H9 (cell line): ENCODE measurements at regions not wholly inside any gene's neighbourhood (a gene's known extent, or its start where the extent isn't known, plus 50 kb on each side); places are given as distances from the start of the nearest gene placed in this dataset.

ENCODE experiments used
- DNase-seq: peaks from one replicate; pipeline ENCODE4 v3.0.0-alpha.2; 2017
- H2AFZ ChIP-seq: one replicate; pipeline ENCODE4 v1.6.1; 2013; ENCODE audit warnings: mild to moderate bottlenecking, low read length, control low read depth, moderate library complexity
- H2AK5ac ChIP-seq: 2 replicates; pipeline ENCODE4 v1.6.1; 2013; ENCODE audit warnings: low read length, control low read depth, mixed read lengths; ENCODE audit not compliant: insufficient read length
- H2BK120ac ChIP-seq: one replicate; pipeline ENCODE4 v1.6.1; 2013; ENCODE audit warnings: low read depth, mild to moderate bottlenecking, low read length, control low read depth, inconsistent platforms; ENCODE audit not compliant: poor library complexity, severe bottlenecking
- H2BK12ac ChIP-seq: 2 replicates; pipeline ENCODE4 v1.6.1; 2013; ENCODE audit warnings: low read length, control low read depth, mixed read lengths, low read depth; ENCODE audit not compliant: insufficient read length
- H2BK15ac ChIP-seq: 2 replicates; pipeline ENCODE4 v1.6.1; 2013; ENCODE audit warnings: low read depth, low read length, control low read depth
- H2BK20ac ChIP-seq: one replicate; pipeline ENCODE4 v1.6.1; 2013; ENCODE audit warnings: low read depth, mild to moderate bottlenecking, low read length, control low read depth, inconsistent platforms; ENCODE audit not compliant: poor library complexity, severe bottlenecking
- H2BK5ac ChIP-seq: 2 replicates; pipeline ENCODE4 v1.6.1; 2013; ENCODE audit warnings: low read length, control low read depth, mixed read lengths; ENCODE audit not compliant: insufficient read length
- H3K14ac ChIP-seq: 2 replicates; pipeline ENCODE4 v1.6.1; 2013; ENCODE audit warnings: low read length, control low read depth; ENCODE audit not compliant: insufficient read depth
- H3K18ac ChIP-seq: 2 replicates; pipeline ENCODE4 v1.6.1; 2013; ENCODE audit warnings: low read depth, mild to moderate bottlenecking, mixed read lengths, low read length, control low read depth; ENCODE audit not compliant: insufficient read length
- H3K23ac ChIP-seq: 2 replicates; pipeline ENCODE4 v1.6.1; 2013; ENCODE audit warnings: low read length, control low read depth, mixed read lengths, low read depth; ENCODE audit not compliant: insufficient read length
- H3K23me2 ChIP-seq: 2 replicates; pipeline ENCODE4 v1.6.1; 2013; ENCODE audit warnings: low read depth, mild to moderate bottlenecking, mixed read lengths, low read length, control low read depth; ENCODE audit not compliant: insufficient read length, poor library complexity, severe bottlenecking
- H3K27ac ChIP-seq: 2 replicates; pipeline ENCODE4 v1.5.1; 2013; ENCODE audit warnings: low read length, control low read depth, mixed read lengths, low read depth; ENCODE audit not compliant: insufficient read length
- H3K27me3 ChIP-seq: 2 replicates; pipeline ENCODE4 v1.6.1; 2013; ENCODE audit warnings: low read length, control low read depth, inconsistent platforms; ENCODE audit not compliant: insufficient read depth
- H3K4ac ChIP-seq: 2 replicates; pipeline ENCODE4 v1.6.1; 2013; ENCODE audit warnings: low read depth, mild to moderate bottlenecking, control low read depth, inconsistent platforms, low read length, moderate library complexity
- H3K4me1 ChIP-seq: 2 replicates; pipeline ENCODE4 v1.6.1; 2013; ENCODE audit warnings: low read length, control low read depth, inconsistent platforms; ENCODE audit not compliant: insufficient read depth
- H3K4me2 ChIP-seq: 2 replicates; pipeline ENCODE4 v1.6.1; 2013; ENCODE audit warnings: low read length, control low read depth, mixed read lengths; ENCODE audit not compliant: insufficient read length, insufficient read depth
- H3K56ac ChIP-seq: 2 replicates; pipeline ENCODE4 v1.6.1; 2013; ENCODE audit warnings: low read depth, mild to moderate bottlenecking, mixed read lengths, low read length, control low read depth; ENCODE audit not compliant: insufficient read length
- H3K79me1 ChIP-seq: 2 replicates; pipeline ENCODE4 v1.6.1; 2013; ENCODE audit warnings: low read depth, mild to moderate bottlenecking, moderate library complexity, low read length, control low read depth, inconsistent platforms; ENCODE audit not compliant: insufficient read depth, poor library complexity, severe bottlenecking
- H3K79me2 ChIP-seq: 2 replicates; pipeline ENCODE4 v1.6.1; 2013; ENCODE audit warnings: low read length, control low read depth, inconsistent platforms; ENCODE audit not compliant: insufficient read depth
- H3K9ac ChIP-seq: 2 replicates; pipeline ENCODE4 v1.6.1; 2013; ENCODE audit warnings: low read length, control low read depth, mixed read lengths; ENCODE audit not compliant: insufficient read length; ENCODE audit errors: extremely low read depth
- H3K9me3 ChIP-seq: one replicate; pipeline ENCODE4 v1.6.1; 2013; ENCODE audit warnings: low read depth, low read length, inconsistent platforms; ENCODE audit not compliant: control insufficient read depth
- H3T11ph ChIP-seq: one replicate; pipeline ENCODE4 v1.6.1; 2013; ENCODE audit warnings: mild to moderate bottlenecking, low read length, control low read depth, inconsistent platforms
- H4K20me1 ChIP-seq: one replicate; pipeline ENCODE4 v1.6.1; 2013; ENCODE audit not compliant: control insufficient read depth, insufficient read length, insufficient read depth
- H4K5ac ChIP-seq: 2 replicates; pipeline ENCODE4 v1.6.1; 2013; ENCODE audit warnings: low read depth, mild to moderate bottlenecking, mixed read lengths, low read length, control low read depth; ENCODE audit not compliant: insufficient read length
- H4K8ac ChIP-seq: replicated peaks from 2 replicates; pipeline ENCODE4 v1.6.1; 2013; ENCODE audit warnings: low read length, control low read depth, mixed read lengths, low read depth; ENCODE audit not compliant: insufficient read length
- H4K91ac ChIP-seq: 2 replicates; pipeline ENCODE4 v1.6.1; 2013; ENCODE audit warnings: low read depth, mild to moderate bottlenecking, moderate library complexity, mixed read lengths, low read length, control low read depth; ENCODE audit not compliant: insufficient read length
- H3K27ac Mint-ChIP-seq, 3 experiments: 2 replicates in 2 of 3; 3 replicates in 1 of 3; pipeline ENCODE4 v1.8.0; 2020 to 2021; ENCODE audit warnings: mixed read lengths in 3 of 3, mild to moderate bottlenecking in 1 of 3, moderate library complexity in 1 of 3
- H3K27me3 Mint-ChIP-seq: 2 replicates; pipeline ENCODE4 v1.8.0; 2021; ENCODE audit warnings: low read depth, mild to moderate bottlenecking, moderate library complexity, mixed read lengths
- H3K36me3 Mint-ChIP-seq, 3 experiments: 2 replicates in 2 of 3; 3 replicates in 1 of 3; pipeline ENCODE4 v1.8.0; 2020 to 2021; ENCODE audit warnings: low read depth in 3 of 3, mixed read lengths in 3 of 3; ENCODE audit not compliant: insufficient read depth in 1 of 3
- H3K4me1 Mint-ChIP-seq, 2 experiments: 2 replicates each; pipeline ENCODE4 v1.8.0; 2020; ENCODE audit warnings: mixed read lengths in 2 of 2
- H3K4me3 Mint-ChIP-seq, 2 experiments: 2 replicates in 1 of 2; 3 replicates in 1 of 2; pipeline ENCODE4 v1.8.0; 2020 to 2021; ENCODE audit warnings: mild to moderate bottlenecking in 2 of 2, mixed read lengths in 2 of 2, moderate library complexity in 1 of 2
- H3K9me3 Mint-ChIP-seq, 2 experiments: 2 replicates in 1 of 2; 3 replicates in 1 of 2; pipeline ENCODE4 v1.8.0; 2020; ENCODE audit warnings: mild to moderate bottlenecking in 2 of 2, mixed read lengths in 2 of 2, moderate library complexity in 1 of 2
- CTCF ChIP-seq: fragments of 200-600 bp; sonication (generic); conservative IDR thresholded peaks from 3 replicates; pipeline ENCODE4 v1.8.0; 2021; ENCODE audit warnings: antibody characterized with exemption, mild to moderate bottlenecking
- WGBS: extraction: QIAGEN DNeasy Blood & Tissue Kit; methylation state at CpG from one replicate; pipeline ENCODE4 v1.1.7; 2013; ENCODE audit warnings: missing lambda C conversion rate, low lambda C conversion rate, mixed read lengths; ENCODE audit not compliant: insufficient read length; ENCODE audit errors: extremely low coverage; 5-methylcytosine and 5-hydroxymethylcytosine counted together

DNA sequence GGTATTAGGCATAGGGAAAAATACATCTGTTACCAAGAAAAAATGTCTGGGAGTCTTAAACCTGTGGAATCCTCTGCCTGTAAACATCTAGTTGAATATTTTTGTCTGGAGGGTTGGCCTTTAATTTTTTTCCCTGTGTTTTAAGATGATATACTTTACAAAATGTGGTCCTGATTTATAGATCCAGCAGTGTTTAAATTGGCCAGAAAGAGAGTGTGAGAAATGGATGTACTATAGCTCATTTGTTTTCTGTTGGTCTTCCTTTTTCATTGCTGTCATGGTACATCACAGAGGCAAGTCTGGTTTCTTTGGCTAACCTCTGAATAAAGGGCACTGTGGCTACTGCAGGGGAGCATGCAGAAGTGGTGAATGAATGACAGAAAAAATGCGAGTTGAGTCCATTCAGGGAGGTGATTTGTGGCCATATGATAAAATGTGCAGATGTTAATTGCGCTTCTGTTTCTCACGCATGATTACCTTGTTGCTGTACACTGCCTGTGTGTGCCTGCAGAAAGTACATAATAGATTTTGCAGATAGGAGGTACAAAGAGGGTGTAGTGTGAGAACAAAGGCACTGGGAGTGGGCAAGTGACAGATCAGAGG lies 150.0 kb downstream of the NFKBIZ start:
- Histone ChIP-seq H3K27me3 (no peaks in the 10 kb centered on the region), H2AK5ac (no peak overlapping the region), H3K9me3 (no peaks in the 10 kb centered on the region), H3K18ac (no peak overlapping the region), H4K91ac (no peak overlapping the region), H4K8ac (no peak overlapping the region), H2AFZ (no peak overlapping the region), H3K79me2 (no peaks in the 10 kb centered on the region), H2BK15ac (no peak overlapping the region), H3K79me1 (no peaks in the 10 kb centered on the region), H3K4me1 (no peaks in the 10 kb centered on the region), H2BK20ac (no peak overlapping the region), H3K4ac (no peak overlapping the region), H4K20me1 (no peaks in the 10 kb centered on the region), H4K5ac (no peak overlapping the region), H3K27ac (no peak overlapping the region), H3K4me2 (no peak overlapping the region), H3K56ac (no peak overlapping the region), H3K23me2 (no peaks in the 10 kb centered on the region), H3K9ac (no peak overlapping the region), H2BK120ac (no peak overlapping the region), H3K23ac (no peak overlapping the region), H3T11ph (no peak overlapping the region), H2BK5ac (no peak overlapping the region), H2BK12ac (no peak overlapping the region), H3K14ac (no peak overlapping the region)
- no peaks in the 10 kb centered on the region for H3K36me3 Mint-ChIP-seq
- H3K4me1 Mint-ChIP-seq, result no peaks in the 10 kb centered on the region
- no peak for TF ChIP-seq CTCF
- no peak overlapping the region for H3K4me3 Mint-ChIP-seq
- WGBS, result no CpG with 5 or more reads among the region's 3 CpGs
- H3K27ac Mint-ChIP-seq, result no peak overlapping the region
- H3K27me3 Mint-ChIP-seq, result no peaks in the 10 kb centered on the region
- H3K9me3 Mint-ChIP-seq, result no peaks in the 10 kb centered on the region
- no peak for DNase-seq
